GM19239 (cell line): ENCODE measurements at regions not wholly inside any gene's neighbourhood (a gene's known extent, or its start where the extent isn't known, plus 50 kb on each side); places are given as distances from the start of the nearest gene placed in this dataset.

Source experiments
- DNase-seq: peaks from one replicate; pipeline ENCODE4 v3.0.0; 2011; ENCODE audit warnings: low spot score; ENCODE audit not compliant: insufficient read length
- FAIRE-seq: peaks from 2 replicates; lab custom pipeline; 2011; peaks lifted over from hg19 to GRCh38; lab: Jason Lieb, UNC

DNA sequence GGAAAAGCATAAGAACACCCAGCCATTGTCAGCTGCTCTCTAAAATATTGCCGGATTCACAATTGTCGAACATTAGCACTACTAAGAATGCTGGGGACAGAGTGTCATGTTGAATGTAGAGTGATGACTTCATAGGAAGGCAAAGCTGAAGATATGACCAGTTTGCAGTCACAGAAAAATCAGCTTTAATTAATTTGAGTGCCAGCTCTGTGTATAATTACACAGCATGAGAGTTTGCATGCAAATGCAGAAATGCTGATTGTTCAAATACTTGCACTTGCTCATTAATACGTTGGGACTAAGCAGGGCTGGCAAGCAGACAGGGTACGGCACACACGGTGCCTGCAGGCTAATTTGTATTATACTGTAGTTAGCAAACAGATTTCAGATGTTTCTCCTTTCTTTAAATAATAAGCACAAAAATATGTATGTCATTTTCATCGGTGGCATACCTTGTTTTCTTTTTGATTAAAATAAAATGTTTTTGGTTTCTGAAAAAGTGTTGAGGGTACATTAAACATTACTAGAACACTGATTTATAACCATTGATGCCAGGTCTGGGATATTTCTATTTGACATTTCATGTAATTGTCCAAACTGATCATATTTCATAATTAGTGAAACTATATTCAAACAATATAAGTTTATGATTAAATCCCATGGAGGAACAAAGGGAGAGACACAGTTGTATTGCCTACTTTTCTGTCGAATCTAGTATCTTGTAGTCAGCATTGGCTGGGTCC lies 99.8 kb upstream of the ADGRL2 start:
- no peak for DNase-seq
- FAIRE-seq, result no peak

DNA sequence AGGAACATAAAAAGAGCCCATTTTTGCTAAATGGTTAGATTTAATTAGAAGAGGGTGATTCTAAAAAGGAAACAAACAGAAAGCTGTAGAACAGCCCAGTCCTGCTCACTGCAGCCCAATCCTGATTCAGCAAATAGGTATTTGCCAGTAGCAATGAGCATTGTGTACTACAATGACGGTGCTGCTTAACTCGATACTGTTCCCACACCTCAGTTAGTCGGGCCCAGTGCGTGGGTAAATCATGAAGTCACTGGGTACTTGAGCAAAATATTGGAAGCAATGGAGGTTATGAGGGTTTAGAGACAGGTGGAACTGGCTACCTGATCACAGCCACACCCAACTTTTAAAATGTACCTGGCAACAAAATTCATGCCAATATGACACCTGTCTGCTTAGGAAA lies 101.5 kb upstream of the ADGRL2 start:
- DNase-seq (no peak), FAIRE-seq (no peak)

DNA sequence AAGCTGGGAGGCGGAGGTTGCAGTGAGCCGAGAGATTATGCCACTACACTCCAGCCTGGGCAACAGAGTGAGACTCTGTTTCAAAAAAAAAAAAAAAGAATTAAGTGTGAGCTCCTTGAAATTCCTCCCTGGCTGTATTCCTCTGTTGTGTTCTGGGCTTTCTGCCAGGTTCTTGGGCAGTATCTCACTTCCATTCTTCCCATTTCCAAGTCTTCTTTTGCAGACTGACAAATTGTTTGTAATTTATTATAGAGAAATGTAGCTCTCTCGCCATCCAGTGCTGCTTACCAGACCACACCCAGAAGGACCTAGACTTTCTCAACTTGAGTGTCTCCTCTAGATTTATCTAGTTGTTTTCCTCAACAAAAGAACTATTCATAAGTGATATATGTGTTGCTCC lies 105.0 kb upstream of the ADGRL2 start:
- FAIRE-seq (no peak), DNase-seq (no peak)

DNA sequence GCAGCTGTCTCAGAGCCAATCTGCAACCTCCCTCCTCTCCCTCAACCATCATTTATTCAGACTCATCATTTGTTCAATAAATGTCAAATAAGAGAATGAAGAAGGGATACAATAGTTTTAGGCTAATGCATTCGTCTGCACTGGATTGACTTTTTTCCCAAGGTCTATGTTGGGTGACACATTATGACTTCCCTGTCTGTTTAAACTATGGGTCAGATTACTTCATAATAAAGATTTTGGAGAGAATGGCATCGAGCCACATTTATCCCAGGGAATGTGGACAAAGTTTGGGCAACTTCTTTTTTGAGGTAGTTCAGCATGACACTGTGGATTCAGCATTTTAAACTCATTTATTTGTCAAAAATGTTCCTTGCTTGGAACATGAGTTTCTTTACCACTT lies 107.4 kb upstream of the ADGRL2 start:
- FAIRE-seq, result no peak
- DNase-seq, result no peak

DNA sequence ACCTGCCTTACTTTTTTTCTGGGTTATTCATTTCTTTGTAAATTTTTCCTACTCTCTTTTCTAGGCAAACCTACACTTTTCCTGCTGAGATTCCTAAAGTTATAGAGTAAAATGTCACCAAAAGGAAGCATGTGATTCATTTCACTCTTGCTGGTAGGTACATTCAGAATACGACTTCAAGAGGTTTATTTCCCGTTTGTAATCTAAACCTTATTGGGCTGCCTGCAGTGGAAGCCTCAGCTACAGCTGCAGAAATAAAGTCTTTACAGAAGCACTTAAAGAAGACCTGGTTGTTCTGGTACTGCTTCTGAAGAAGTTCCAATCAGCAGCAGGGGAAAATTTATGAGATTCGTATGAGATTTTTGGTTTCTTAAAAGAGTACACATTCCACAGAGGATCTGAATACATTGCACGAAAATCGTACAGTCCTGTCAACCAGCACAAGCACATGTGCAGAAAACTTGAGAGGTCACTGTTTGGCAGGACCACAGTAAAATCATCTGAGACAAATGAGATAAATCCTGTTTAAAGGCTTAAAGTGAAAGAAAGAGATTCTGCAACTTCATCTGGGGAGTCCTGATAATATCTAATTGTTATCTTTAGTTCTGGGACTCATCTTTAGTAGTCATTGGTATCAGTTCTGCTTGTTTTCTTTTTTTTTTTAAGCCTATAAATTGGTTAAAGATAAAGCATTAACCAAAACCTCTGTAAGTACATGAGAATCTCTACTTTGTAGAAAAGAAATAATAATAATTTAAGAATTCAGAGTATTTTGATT lies 109.9 kb upstream of the ADGRL2 start:
- DNase-seq (no peak), FAIRE-seq (no peak)

DNA sequence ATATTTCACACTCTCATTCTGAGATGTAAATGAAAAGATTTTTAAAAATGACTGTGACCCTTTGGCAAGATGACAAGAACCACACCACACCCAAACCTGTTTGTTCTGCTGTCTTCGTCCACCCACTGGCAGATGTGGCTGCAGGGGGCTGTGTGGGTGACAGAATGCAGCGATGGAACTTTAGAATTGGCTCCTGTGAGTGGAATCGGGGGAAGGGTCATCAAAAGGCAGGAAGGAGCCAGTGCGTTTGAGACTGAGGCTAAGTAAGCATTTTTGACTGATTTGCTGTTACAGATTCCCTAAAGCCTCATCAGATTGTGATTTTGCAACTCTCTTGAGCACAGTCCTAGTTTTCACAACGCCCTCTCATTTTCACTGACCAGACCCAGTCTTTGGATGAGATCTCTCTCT lies 111.2 kb upstream of the ADGRL2 start:
- FAIRE-seq (no peak), DNase-seq (no peak)

DNA sequence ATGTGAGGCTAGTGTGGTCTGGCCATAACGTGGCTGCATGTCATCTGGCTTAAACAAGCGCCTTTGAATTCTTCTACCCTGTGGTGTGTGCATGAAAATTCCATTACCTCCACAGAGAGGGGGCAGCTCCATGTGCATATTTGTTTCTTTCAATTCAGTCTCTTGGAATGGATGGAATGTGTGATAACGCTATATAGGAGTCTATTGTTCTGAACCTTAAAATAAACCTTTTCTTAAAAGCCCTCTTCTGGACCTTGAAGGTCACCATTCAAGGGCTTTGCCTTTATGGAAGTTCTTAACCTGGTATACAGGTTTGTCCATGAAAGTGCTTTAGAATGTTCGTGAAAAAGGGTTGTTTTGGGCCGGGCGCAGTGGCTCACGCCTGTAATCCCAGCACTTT lies 118.2 kb upstream of the ADGRL2 start:
- DNase-seq (no peak), FAIRE-seq (no peak)

DNA sequence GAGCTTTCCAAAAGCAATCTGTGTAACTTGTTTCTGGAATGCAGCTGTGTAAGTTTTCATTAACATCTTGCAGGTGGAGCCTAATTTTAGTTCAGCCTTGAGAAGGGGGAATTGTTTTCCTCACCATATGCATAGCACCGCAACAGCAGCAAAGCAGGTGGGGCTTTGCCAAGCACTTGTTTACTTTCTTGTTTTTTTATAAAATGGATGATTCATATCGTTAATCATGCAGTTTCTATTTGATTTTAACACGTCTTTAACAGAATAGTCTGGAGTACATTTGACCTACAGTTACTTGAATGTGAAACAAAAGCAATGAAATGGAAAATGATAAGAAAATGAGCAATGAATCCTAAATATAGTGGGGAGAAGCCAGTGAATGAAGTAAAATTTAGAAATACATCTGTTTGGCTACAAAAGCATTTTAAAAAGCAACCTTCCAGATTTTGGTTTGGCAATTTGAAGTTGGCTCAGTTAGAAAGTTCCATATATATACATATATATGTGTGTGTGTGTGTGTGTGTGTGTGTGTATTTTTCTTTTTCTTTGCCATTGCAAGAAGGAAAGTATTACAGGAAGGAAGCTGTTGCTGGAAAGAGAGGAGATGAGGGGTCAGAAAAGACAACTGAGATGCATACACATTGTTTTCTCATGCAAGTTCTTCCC lies 119.0 kb upstream of the ADGRL2 start:
- FAIRE-seq, result no peak
- DNase-seq, result no peak

DNA sequence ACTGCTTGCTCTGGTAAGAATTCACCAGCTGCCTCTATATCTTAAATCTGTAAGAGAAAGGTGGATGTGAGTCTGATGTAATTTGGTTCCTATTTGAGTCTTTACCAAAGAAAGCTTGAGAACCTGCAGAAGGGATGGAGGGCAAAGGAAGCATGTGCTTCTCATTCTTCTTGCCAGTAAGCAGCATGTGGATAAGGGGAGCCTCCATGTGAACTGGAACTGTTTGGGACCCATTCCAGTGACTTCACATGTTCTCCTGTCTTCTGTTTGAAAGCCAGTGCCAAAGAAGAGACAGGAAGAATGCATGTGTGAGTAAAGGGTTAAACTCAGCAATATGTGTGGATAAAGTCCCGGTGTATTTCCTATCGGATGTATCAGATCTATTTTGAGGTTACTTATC lies 119.6 kb upstream of the ADGRL2 start:
- DNase-seq, result no peak
- FAIRE-seq, result no peak

DNA sequence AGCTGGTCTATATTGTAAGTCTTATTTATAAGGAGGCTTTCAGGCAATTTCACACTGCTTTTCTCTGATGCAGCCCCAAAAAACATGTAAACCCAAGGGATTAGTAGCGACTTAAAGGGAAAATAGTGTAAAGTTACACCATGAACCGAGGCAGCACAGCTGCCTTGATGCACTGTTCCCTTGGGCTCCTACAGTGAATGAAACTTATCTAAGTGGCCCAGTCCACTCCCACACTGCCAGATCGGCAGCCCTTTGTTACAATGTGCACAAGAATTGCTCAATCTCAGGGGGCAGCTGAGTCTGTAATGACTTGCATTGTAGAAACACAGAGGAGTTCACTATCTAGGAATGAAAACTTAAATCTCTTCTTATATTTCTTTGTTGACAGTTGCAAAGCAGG lies 120.8 kb upstream of the ADGRL2 start:
- no peak for FAIRE-seq
- no peak for DNase-seq

DNA sequence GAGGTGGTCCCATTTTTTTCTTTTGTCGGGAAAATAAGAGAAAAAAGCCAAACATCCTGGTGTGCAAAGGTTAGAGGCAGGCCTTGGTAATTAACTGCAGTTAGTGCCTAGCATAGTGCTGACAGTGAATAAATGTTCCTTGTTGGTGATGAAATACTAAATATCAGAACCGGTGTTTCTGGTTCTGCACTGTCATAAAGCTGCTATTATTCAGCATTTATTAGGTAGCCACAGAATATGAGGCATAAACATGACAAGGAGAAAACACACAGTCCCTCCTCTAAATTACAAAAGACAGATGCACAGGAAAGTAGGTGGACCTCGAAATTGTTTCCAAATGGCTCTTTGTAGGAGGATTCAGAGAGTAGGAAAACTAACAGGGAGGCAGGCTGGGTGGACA lies 122.0 kb upstream of the ADGRL2 start:
- no peak for FAIRE-seq
- no peak for DNase-seq

DNA sequence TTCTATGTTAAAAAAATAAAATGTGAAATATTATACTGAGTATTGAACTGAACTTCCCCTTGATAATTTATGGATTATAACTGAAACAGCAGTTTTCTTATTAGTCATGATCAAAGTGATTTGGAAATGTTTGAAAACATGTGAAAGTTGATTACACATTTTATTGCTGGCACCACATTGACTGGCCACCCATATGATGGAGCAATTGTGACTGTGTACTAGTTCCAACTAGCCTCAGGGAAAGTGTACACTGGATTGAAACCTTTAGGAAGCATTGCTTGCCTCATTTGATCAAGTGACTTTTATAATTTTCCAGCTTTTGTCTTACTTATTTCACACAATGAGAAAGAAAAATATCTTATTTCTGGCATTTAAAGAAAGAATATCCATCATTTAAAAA lies 128.0 kb upstream of the ADGRL2 start:
- DNase-seq (no peak), FAIRE-seq (no peak)

DNA sequence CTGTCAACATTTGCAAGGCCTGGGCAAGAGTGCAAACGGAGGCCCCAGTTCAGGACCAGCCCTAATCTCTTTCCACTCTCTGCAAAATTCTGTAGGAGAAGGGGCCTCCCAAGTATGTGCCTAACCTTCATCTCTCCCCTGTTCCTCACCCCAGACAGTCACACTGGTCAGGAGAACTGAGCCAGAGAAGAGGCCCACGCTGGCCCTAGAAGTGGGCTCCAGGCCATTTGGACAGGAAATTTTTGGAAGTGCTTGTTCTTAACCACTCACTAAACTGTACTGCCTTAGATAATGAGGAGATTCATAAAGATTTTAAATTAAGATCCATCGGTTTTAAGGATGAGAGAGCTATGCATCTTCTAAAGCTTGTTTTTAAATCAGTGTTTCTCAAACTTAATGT lies 129.7 kb upstream of the ADGRL2 start:
- FAIRE-seq (no peak), DNase-seq (no peak)

DNA sequence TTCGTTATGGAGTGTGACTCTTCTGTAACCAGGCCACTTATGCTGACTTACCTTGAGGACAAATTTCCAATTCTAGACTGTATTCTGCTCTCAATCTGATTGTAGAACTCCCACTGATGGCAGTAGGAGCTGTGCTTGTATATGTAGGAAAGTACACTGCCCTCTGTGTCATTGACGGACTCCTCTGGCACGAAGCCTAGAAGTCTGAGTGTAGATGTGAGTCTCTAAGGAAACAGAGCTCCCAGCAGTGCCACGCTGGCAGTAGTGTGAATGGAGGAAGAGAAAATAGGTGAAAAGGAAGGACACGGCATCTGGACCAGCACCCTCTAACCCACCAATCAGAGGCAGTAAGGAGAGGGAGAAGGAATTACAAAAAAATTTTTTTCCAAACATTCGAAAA lies 130.4 kb upstream of the ADGRL2 start:
- no peak for FAIRE-seq
- DNase-seq, result no peak

DNA sequence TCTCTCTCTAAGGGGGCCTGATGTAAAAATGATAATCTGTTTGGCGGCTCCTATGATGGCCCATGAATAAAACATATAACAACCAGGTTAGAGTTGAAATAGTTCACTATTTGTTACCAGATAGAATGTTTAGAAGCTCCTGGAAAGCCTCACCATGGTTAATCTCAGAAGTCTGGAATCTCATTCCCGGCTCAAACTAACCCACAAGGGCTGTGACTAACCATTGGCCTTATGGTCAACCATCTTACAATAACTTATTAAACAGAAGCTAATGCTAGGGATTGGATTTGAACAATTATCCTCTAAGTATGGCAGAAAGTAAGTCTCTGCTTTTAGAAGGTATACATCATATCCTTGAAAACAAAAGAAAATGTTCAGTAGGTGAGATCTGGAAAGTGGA lies 134.1 kb upstream of the ADGRL2 start:
- DNase-seq, result no peak
- FAIRE-seq, result no peak

DNA sequence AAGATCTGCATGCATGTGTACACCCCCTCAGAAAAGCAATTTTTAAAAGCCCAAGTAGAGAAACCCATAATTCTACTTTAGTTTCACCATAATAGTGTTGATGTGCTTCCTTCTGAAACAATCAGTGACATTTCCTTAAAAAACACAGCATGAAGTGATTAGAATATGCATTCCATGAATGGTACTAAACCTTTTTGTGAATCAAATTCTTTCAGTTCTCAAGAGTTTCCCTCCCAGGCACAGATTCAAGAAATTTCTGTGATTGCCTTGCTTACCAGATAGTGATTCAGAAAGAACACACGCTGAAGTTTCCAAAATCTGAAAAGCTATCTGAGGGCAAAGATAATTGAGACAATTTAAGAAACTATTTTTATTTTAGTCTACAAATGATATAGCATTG lies 136.4 kb upstream of the ADGRL2 start:
- DNase-seq (no peak), FAIRE-seq (no peak)

DNA sequence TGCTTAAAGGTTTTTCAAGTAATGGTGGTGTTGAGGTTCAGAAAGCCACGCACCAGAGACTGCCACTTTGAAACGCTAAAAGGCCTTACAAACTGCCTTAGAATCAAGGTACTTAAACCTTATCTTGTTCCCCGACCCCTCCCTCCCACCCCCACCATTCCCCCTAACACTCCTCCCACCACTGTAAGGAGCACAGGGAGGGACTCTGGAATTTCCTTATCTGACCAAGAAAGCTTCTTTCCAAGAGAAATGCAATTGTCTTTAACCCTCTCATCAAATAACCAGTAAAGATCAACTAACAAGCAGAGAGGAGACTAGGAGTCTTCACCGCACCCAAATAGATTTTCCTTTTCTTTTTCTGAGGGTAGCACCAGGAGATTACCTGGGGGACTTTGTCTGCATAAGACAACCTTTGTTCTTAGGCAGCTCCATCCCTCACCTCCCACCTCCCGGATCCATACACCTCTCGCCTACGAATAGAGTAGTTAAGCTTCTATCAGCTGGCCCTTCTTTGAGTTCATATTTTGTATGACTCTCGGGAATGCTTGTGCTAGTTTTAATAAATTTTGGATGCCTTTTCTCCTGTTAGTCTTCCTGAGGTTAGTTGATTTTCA lies 137.7 kb upstream of the ADGRL2 start:
- DNase-seq (no peak), FAIRE-seq (no peak)

DNA sequence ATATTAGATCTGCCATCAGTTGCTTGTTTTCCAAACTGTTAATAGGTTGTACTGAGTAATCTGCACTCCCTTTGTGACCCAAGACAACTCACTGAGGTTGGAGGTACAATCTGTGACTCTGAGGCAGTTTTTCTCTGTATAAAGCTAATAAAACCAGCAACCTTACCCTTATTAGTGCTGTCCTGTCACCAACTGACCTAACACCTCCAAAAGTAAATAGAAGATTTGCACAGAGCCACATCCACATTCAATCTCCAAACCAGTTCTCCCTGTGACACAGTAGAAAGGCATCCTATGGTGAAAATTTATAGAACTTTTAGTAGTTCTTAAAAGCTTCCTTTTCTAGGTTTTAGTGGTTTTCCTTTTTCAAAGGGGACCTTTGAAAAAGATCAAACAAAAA lies 140.4 kb upstream of the ADGRL2 start:
- no peak for DNase-seq
- FAIRE-seq, result no peak

DNA sequence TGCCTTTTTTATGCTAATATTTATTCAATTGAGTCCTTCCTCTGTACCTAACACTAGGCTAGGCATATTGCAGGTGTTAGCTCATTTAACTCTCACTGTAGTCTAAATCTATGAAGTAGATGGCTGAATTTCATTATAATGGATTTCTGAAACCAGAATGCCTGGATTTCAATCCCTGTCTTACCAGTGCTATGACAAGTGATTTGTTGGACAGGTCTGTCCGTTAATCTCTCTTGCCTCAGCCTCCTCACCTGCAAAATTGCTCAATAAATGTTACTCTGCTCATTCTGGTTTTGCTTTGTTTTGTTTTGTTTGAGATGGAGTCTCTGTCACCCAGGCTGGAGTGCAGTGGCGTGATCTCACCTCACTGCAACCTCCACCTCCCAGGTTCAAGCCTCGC lies 146.1 kb upstream of the ADGRL2 start:
- no peak for FAIRE-seq

DNA sequence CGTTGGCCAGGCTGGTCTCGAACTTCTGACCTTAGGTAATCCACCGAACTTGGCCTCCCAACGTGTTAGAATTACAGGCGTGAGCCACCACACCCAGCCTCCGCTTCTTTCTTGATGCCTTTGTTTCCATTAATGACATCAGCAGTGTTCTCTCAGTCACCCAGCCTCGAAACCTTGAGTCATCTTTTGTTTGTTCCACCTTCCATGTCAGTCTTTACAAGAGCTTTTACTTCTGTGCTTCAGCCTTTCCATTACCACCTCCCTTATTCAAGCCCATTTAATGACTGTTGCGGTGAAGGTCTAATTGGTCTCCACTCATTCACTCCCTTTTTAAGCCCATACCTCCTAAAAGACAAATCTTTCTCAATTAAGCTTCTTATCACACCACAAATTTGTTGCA lies 146.6 kb upstream of the ADGRL2 start:
- DNase-seq (no peak), FAIRE-seq (no peak)

More for the DNA sequence above, 146.1 kb upstream of the ADGRL2 start:
- DNase-seq, result no peak

DNA sequence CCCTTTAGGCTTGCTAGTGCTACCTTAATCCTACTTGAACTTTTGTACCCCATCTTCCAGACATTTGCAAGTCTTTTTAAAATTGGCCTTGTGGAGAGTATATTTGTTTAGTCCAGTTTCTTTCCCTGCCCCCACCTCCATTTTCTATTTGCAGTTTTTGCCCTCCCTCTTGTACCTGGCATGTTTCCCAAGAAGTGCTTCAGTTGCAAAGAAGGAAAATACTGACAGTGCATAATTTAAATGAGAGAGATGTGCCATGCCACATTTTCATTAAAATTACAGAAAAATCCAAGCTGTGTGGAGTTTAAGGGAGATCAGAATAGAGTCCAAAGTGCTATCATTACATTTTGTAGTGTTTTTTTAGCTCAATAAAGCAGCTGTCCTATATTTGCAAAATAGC lies 150.0 kb upstream of the ADGRL2 start:
- no peak for DNase-seq

More for the DNA sequence above, 150.0 kb upstream of the ADGRL2 start:
- no peak for FAIRE-seq
